ENCODE measurements at regions not wholly inside any gene's neighbourhood (a gene's known extent, or its start where the extent isn't known, plus 50 kb on each side); places are given as distances from the start of the nearest gene placed in this dataset.

DNA sequence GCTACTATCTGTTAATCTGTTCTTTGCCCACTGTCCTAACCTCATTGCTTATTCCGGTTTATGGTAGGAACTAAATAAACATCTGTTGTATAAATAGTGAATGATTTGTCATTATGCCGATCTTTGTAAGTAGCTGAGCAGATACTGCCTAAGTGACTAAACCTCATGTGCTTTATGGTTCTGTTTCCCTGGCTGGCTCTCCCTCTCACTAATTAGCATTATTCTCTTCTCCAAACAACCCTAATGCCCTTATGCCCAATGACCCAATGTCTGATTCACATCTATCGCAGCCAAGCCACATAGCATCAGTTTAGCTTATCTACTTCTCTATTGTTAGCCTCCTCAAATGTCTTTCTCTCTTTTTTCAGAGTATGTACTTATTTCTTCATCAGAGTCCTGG, 462.3 kb upstream of the POT1 start:
- in situ Hi-C loops (cut with MboI), result no loop called here
- Histone ChIP-seq H3K9me1 (ENCODE audit: control insufficient read depth, insufficient read depth, low read length) (no peaks in the 10 kb centered on the region), H3K9me3 (replicated peaks; ENCODE audit: control insufficient read depth, insufficient read depth, low read depth, low read length) (peaks cover 2% of the 10 kb centered on the region; the same call in 1 of the 2 replicates), H3K79me2 (ENCODE audit: control insufficient read depth, insufficient read depth, low read length) (no peaks in the 10 kb centered on the region), H2AFZ (ENCODE audit: low read depth, low read length) (no peak overlapping the region), H3K4me1 (replicated peaks in 1 of 2; ENCODE audit: control insufficient read depth in 2 of 2, insufficient read depth in 2 of 2, low read length in 2 of 2) (peaks cover 0 to 6% of the 10 kb centered on the region in 2 experiments; a peak in 3 of 5 replicates), H3K4me2 (ENCODE audit: insufficient read depth, low read length) (no peak overlapping the region), H3K36me3 (ENCODE audit: control insufficient read depth, insufficient read depth, low read length) (no peaks in the 10 kb centered on the region), H3K27ac (ENCODE audit: extremely low read depth, low read depth, low read length) (no peak overlapping the region), H3K27me3 (ENCODE audit: control insufficient read depth in 2 of 2, insufficient read depth in 2 of 2, low read length in 2 of 2) (no peaks in the 10 kb centered on the region), H4K20me1 (replicated peaks; ENCODE audit: control insufficient read depth, insufficient read depth, low read length) (no peaks in the 10 kb centered on the region), H3K4me3 (no peak overlapping the region), H3K9ac (ENCODE audit: insufficient read depth in 1 of 2, low read depth in 2 of 2, low read length in 2 of 2) (no peak overlapping the region)
- DNase-seq (ENCODE audit: extremely low read depth in 1 of 4, low spot score in 3 of 4) (no peak), ATAC-seq (no peak), FAIRE-seq (no peak)
- WGBS (ENCODE audit: insufficient coverage, low coverage, missing lambda C conversion rate), result 11% methylated on average over 3 of the region's 3 CpGs
- POLR2A ChIA-PET, result no interaction called here
- no peak for TF ChIP-seq NFIC (IDR thresholded peaks at IDR 0.05)
- TF ChIP-seq SMAD2 (IDR thresholded peaks at IDR 0.05; ENCODE audit: low read depth, low read length), result no peak
- no TSS peak for BruUV-seq (replicated peaks)
- CTCF ChIA-PET (ENCODE audit: low intra/inter-chr PET ratio), result no interaction called here
- intact Hi-C loops (cut with micrococcal nuclease), result no loop called here

- ATAC-seq (no peak), FAIRE-seq (no peak), DNase-seq (ENCODE audit: extremely low read depth in 1 of 4, low spot score in 3 of 4) (no peak)
- CTCF ChIA-PET (ENCODE audit: low intra/inter-chr PET ratio), result no interaction called here
- Histone ChIP-seq H3K36me3 (ENCODE audit: control insufficient read depth, insufficient read depth, low read length) (no peaks in the 10 kb centered on the region), H3K4me2 (ENCODE audit: insufficient read depth, low read length) (no peak overlapping the region), H4K20me1 (replicated peaks; ENCODE audit: control insufficient read depth, insufficient read depth, low read length) (no peaks in the 10 kb centered on the region), H3K79me2 (ENCODE audit: control insufficient read depth, insufficient read depth, low read length) (no peaks in the 10 kb centered on the region), H3K9me3 (replicated peaks; ENCODE audit: control insufficient read depth, insufficient read depth, low read depth, low read length) (peaks cover 2% of the 10 kb centered on the region; the same call in 1 of the 2 replicates), H2AFZ (ENCODE audit: low read depth, low read length) (no peak overlapping the region), H3K4me1 (replicated peaks in 1 of 2; ENCODE audit: control insufficient read depth in 2 of 2, insufficient read depth in 2 of 2, low read length in 2 of 2) (no peaks in the 10 kb centered on the region), H3K4me3 (no peak overlapping the region), H3K27ac (ENCODE audit: extremely low read depth, low read depth, low read length) (no peak overlapping the region), H3K27me3 (ENCODE audit: control insufficient read depth in 2 of 2, insufficient read depth in 2 of 2, low read length in 2 of 2) (no peaks in the 10 kb centered on the region), H3K9me1 (ENCODE audit: control insufficient read depth, insufficient read depth, low read length) (no peaks in the 10 kb centered on the region), H3K9ac (ENCODE audit: insufficient read depth in 1 of 2, low read depth in 2 of 2, low read length in 2 of 2) (no peak overlapping the region)
- BruUV-seq (replicated peaks), result no TSS peak
- WGBS (ENCODE audit: insufficient coverage, low coverage, missing lambda C conversion rate), result 14% methylated on average over 3 of the region's 3 CpGs
- no peak for TF ChIP-seq ZNF780A (CRISPR knock-in tag; IDR thresholded peaks at IDR 0.05)
- no peak for TF ChIP-seq XRCC4 (IDR thresholded peaks at IDR 0.05; ENCODE audit: extremely low read depth, insufficient read depth, insufficient read length)
- no peak for TF ChIP-seq CREBBP (IDR thresholded peaks at IDR 0.05; ENCODE audit: low read depth, low read length)
- no peak for TF ChIP-seq RBM14 (IDR thresholded peaks at IDR 0.05; ENCODE audit: borderline replicate concordance, insufficient read depth, low read depth, low read length)
- no peak for TF ChIP-seq SMARCA5 (IDR thresholded peaks at IDR 0.05)
- in situ Hi-C loops (cut with MboI), result no loop called here
- intact Hi-C loops (cut with micrococcal nuclease), result no loop called here
- POLR2A ChIA-PET, result no interaction called here
These were observed 461.4 kb upstream of the POT1 start for GRCh38 chr7:125390981-125391380.
